ENCODE measurements at regions not wholly inside any gene's neighbourhood (a gene's known extent, or its start where the extent isn't known, plus 50 kb on each side); places are given as distances from the start of the nearest gene placed in this dataset.

GRCh38 chr15:96887730-96888129, 557.2 kb downstream of the NR2F2 start:
- TF ChIP-seq NFIC (IDR thresholded peaks at IDR 0.05) (no peak), CEBPB (IDR thresholded peaks at IDR 0.05) (no peak), EP300 (IDR thresholded peaks at IDR 0.05; ENCODE audit: borderline replicate concordance) (no peak), TAF1 (IDR thresholded peaks at IDR 0.05; ENCODE audit: low read depth) (no peak), RAD21 (IDR thresholded peaks at IDR 0.05; ENCODE audit: low read depth) (no peak), TCF12 (IDR thresholded peaks at IDR 0.05; ENCODE audit: low read depth) (no peak), YY1 (IDR thresholded peaks at IDR 0.05; ENCODE audit: low read depth) (no peak)
